ENCODE measurements at regions not wholly inside any gene's neighbourhood (a gene's known extent, or its start where the extent isn't known, plus 50 kb on each side); places are given as distances from the start of the nearest gene placed in this dataset.

GRCh38 chr22:27127911-27128310 lies 470.5 kb downstream of the MIAT start:
- TF ChIP-seq CTCF (IDR thresholded peaks at IDR 0.05; ENCODE audit: low read depth, low read length): no peak
- no peak for TF ChIP-seq EZH2phosphoT487 (IDR thresholded peaks at IDR 0.05; ENCODE audit: low read depth)
